Fibroblast of lung (primary cell): ENCODE measurements at regions not wholly inside any gene's neighbourhood (a gene's known extent, or its start where the extent isn't known, plus 50 kb on each side); places are given as distances from the start of the nearest gene placed in this dataset.

Experiments
- CTCF ChIP-seq, 2 donors: IDR thresholded peaks in 1 of 2; conservative IDR thresholded peaks in 1 of 2; 1 replicate in 1 of 2; 2 replicates in 1 of 2; pipeline ENCODE4 v1.5.1; 2011 to 2012; ENCODE audit warnings: low read length in 2 of 2, control low read depth in 1 of 2, inconsistent platforms in 1 of 2, low read depth in 1 of 2, mild to moderate bottlenecking in 1 of 2
- EZH2 ChIP-seq: IDR thresholded peaks from 2 replicates; pipeline ENCODE4 v1.5.1; 2012; ENCODE audit warnings: low read length, control low read depth, mild to moderate bottlenecking; ENCODE audit errors: missing control alignments

GRCh38 chr4:106690487-106690886, 321.9 kb upstream of the GIMD1 start:
- TF ChIP-seq CTCF (conservative IDR thresholded peaks at IDR 0.05 in 1 of 2, IDR thresholded peaks at IDR 0.05 in 1 of 2; ENCODE audit: low read depth in 1 of 2, low read length in 2 of 2) (no peak), EZH2 (no peak)
